ENCODE measurements at regions not wholly inside any gene's neighbourhood (a gene's known extent, or its start where the extent isn't known, plus 50 kb on each side); places are given as distances from the start of the nearest gene placed in this dataset.

- TF ChIP-seq SAP30 (IDR thresholded peaks at IDR 0.05; ENCODE audit: insufficient read depth, insufficient replicate concordance, low read length) (no peak), USF2 (IDR thresholded peaks at IDR 0.05; ENCODE audit: low read length) (no peak), JUN (IDR thresholded peaks at IDR 0.05; ENCODE audit: low read depth, low read length) (no peak)
Measured at GRCh38 chr9:87216036-87216435, 268.7 kb upstream of the GAS1 start (continued).
